ENCODE measurements at regions not wholly inside any gene's neighbourhood (a gene's known extent, or its start where the extent isn't known, plus 50 kb on each side); places are given as distances from the start of the nearest gene placed in this dataset.
A peak's percentile ranks its signal among the peaks of the same experiment; 100 is the strongest.
"Not testable (repeated sequence)": the region's sequence is repeated elsewhere in the genome, so short reads cannot be mapped to it uniquely, and the experiment has no call there.

- Histone ChIP-seq H2AFZ (ENCODE audit: low read depth, low read length) (no peak overlapping the region), H4K8ac (ENCODE audit: low read length) (no peak overlapping the region), H3K14ac (ENCODE audit: low read length in 2 of 2) (no peak overlapping the region), H3K4me1 (ENCODE audit: control insufficient read depth, insufficient read depth, low read depth, low read length) (no peaks in the 10 kb centered on the region), H3K4ac (ENCODE audit: low read depth in 1 of 2, low read length in 2 of 2) (no peak overlapping the region), H3K36me3 (ENCODE audit: control insufficient read depth in 1 of 2, insufficient read depth in 2 of 2, low read depth in 1 of 2, low read length in 2 of 2) (no peaks in the 10 kb centered on the region), H2BK5ac (ENCODE audit: low read depth, low read length, poor library complexity, severe bottlenecking) (no peak overlapping the region), H3K27me3 (ENCODE audit: control insufficient read depth in 1 of 2, insufficient read depth in 1 of 2, low read length in 2 of 2) (no peaks in the 10 kb centered on the region), H2AK5ac (ENCODE audit: low read length, severe bottlenecking) (no peak overlapping the region), H3K18ac (ENCODE audit: low read depth in 1 of 2, low read length in 2 of 2) (no peak overlapping the region), H3K9me3 (ENCODE audit: control insufficient read depth, low read length) (peaks cover 4% of the 10 kb centered on the region), H2BK120ac (ENCODE audit: low read depth, low read length) (no peak overlapping the region), H2BK12ac (ENCODE audit: low read length in 2 of 2) (no peak overlapping the region), H3K79me1 (replicated peaks; ENCODE audit: low read length, poor library complexity, severe bottlenecking) (no peaks in the 10 kb centered on the region), H3K9ac (ENCODE audit: low read length) (no peak overlapping the region), H2BK15ac (ENCODE audit: low read depth, poor library complexity, severe bottlenecking) (no peak overlapping the region), H3K4me2 (ENCODE audit: low read length, poor library complexity, severe bottlenecking) (no peak overlapping the region), H3K27ac (ENCODE audit: low read length, poor library complexity, severe bottlenecking) (no peak overlapping the region), H3K4me3 (ENCODE audit: insufficient read depth in 1 of 2, low read depth in 1 of 2, low read length in 2 of 2) (no peak overlapping the region), H3K23ac (ENCODE audit: low read length in 2 of 2) (no peak overlapping the region), H4K91ac (ENCODE audit: low read length) (no peak overlapping the region)
- DNase-seq, result no peak
Measured at GRCh38 chr3:152644478-152644877, 190.5 kb upstream of the P2RY1 start.

GRCh38 chr3:152646004-152646403, 188.9 kb upstream of the P2RY1 start:
- H2BK120ac ChIP-seq (ENCODE audit: low read depth, low read length), result no peak overlapping the region
- no peak overlapping the region for H3K9ac ChIP-seq (ENCODE audit: low read length)
- no peak overlapping the region for H4K8ac ChIP-seq (ENCODE audit: low read length)
- no peak overlapping the region for H3K14ac ChIP-seq (ENCODE audit: low read length in 2 of 2)
- no peak overlapping the region for H2BK15ac ChIP-seq (ENCODE audit: low read depth, poor library complexity, severe bottlenecking)
- H2BK5ac ChIP-seq (ENCODE audit: low read depth, low read length, poor library complexity, severe bottlenecking), result no peak overlapping the region
- H3K23ac ChIP-seq (ENCODE audit: low read length in 2 of 2), result no peak overlapping the region
- H3K4me1 ChIP-seq (ENCODE audit: control insufficient read depth, insufficient read depth, low read depth, low read length), result no peaks in the 10 kb centered on the region
- H2AK5ac ChIP-seq (ENCODE audit: low read length, severe bottlenecking), result no peak overlapping the region
- no peaks in the 10 kb centered on the region for H3K27me3 ChIP-seq (ENCODE audit: control insufficient read depth in 1 of 2, insufficient read depth in 1 of 2, low read length in 2 of 2)
- no peak overlapping the region for H3K18ac ChIP-seq (ENCODE audit: low read depth in 1 of 2, low read length in 2 of 2)
- H3K36me3 ChIP-seq (ENCODE audit: control insufficient read depth in 1 of 2, insufficient read depth in 2 of 2, low read depth in 1 of 2, low read length in 2 of 2), result no peaks in the 10 kb centered on the region
- no peak overlapping the region for H2AFZ ChIP-seq (ENCODE audit: low read depth, low read length)
- no peak overlapping the region for H3K4me2 ChIP-seq (ENCODE audit: low read length, poor library complexity, severe bottlenecking)
- no peak overlapping the region for H3K27ac ChIP-seq (ENCODE audit: low read length, poor library complexity, severe bottlenecking)
- peaks cover 4% of the 10 kb centered on the region for H3K9me3 ChIP-seq (ENCODE audit: control insufficient read depth, low read length)
- no peaks in the 10 kb centered on the region for H3K79me1 ChIP-seq (replicated peaks; ENCODE audit: low read length, poor library complexity, severe bottlenecking)
- no peak overlapping the region for H3K4me3 ChIP-seq (ENCODE audit: insufficient read depth in 1 of 2, low read depth in 1 of 2, low read length in 2 of 2)
- 88% methylated on average over 4 of the region's 4 CpGs for WGBS
- no peak overlapping the region for H4K91ac ChIP-seq (ENCODE audit: low read length)
- no peak overlapping the region for H3K4ac ChIP-seq (ENCODE audit: low read depth in 1 of 2, low read length in 2 of 2)
- DNase-seq, result no peak
- H2BK12ac ChIP-seq (ENCODE audit: low read length in 2 of 2), result no peak overlapping the region

DNA sequence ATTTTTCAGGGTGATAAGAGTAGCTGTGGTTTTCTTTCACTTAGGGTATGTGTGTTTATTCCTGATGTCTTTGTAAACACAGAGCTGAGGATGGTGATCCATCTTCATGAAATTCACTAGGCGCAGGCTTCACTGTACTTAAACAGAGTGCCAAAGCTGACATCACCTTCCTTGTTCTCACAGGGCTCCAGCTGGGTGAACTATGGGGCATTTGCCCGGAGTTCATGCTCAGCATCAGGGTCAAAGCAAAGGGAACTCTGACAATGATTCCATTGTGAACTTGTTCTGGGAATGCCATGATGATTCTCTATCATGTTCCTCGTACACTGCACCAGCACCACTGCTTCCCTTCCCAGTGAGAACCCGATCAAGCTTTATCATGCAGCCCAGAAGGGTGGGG, 184.8 kb upstream of the P2RY1 start:
- peak overlapping the region in 1 of 2 experiments; percentile 39 for H3K14ac ChIP-seq (ENCODE audit: low read length in 2 of 2)
- no peak overlapping the region for H3K9ac ChIP-seq (ENCODE audit: low read length)
- 75% methylated on average over 2 of the region's 4 CpGs for WGBS
- no peak overlapping the region for H3K4me3 ChIP-seq (ENCODE audit: insufficient read depth in 1 of 2, low read depth in 1 of 2, low read length in 2 of 2)
- H3K23ac ChIP-seq (ENCODE audit: low read length in 2 of 2), result no peak overlapping the region
- H3K9me3 ChIP-seq (ENCODE audit: control insufficient read depth, low read length), result peaks cover 2% of the 10 kb centered on the region
- peak overlapping the region in 1 of 2 experiments; percentile 12 for H3K4ac ChIP-seq (ENCODE audit: low read depth in 1 of 2, low read length in 2 of 2)
- no peaks in the 10 kb centered on the region for H3K36me3 ChIP-seq (ENCODE audit: control insufficient read depth in 1 of 2, insufficient read depth in 2 of 2, low read depth in 1 of 2, low read length in 2 of 2)
- H3K27ac ChIP-seq (ENCODE audit: low read length, poor library complexity, severe bottlenecking), result no peak overlapping the region
- H2BK15ac ChIP-seq (ENCODE audit: low read depth, poor library complexity, severe bottlenecking), result no peak overlapping the region
- H4K8ac ChIP-seq (ENCODE audit: low read length), result no peak overlapping the region
- H3K4me1 ChIP-seq (ENCODE audit: control insufficient read depth, insufficient read depth, low read depth, low read length), result no peaks in the 10 kb centered on the region
- H3K4me2 ChIP-seq (ENCODE audit: low read length, poor library complexity, severe bottlenecking), result no peak overlapping the region
- H2AK5ac ChIP-seq (ENCODE audit: low read length, severe bottlenecking), result no peak overlapping the region
- no peaks in the 10 kb centered on the region for H3K27me3 ChIP-seq (ENCODE audit: control insufficient read depth in 1 of 2, insufficient read depth in 1 of 2, low read length in 2 of 2)
- no peak overlapping the region for H2BK5ac ChIP-seq (ENCODE audit: low read depth, low read length, poor library complexity, severe bottlenecking)
- H4K91ac ChIP-seq (ENCODE audit: low read length), result peak overlapping the region; percentile 41
- peak overlapping the region in 1 of 2 experiments; percentile 47 for H2BK12ac ChIP-seq (ENCODE audit: low read length in 2 of 2)
- no peak overlapping the region for H2BK120ac ChIP-seq (ENCODE audit: low read depth, low read length)
- peak overlapping the region in 1 of 2 experiments; percentile 48 for H3K18ac ChIP-seq (ENCODE audit: low read depth in 1 of 2, low read length in 2 of 2)
- no peaks in the 10 kb centered on the region for H3K79me1 ChIP-seq (replicated peaks; ENCODE audit: low read length, poor library complexity, severe bottlenecking)
- DNase-seq, result peak; percentile 20
- H2AFZ ChIP-seq (ENCODE audit: low read depth, low read length), result no peak overlapping the region

- H3K4me1 ChIP-seq (ENCODE audit: control insufficient read depth, insufficient read depth, low read depth, low read length); H2AK5ac ChIP-seq (ENCODE audit: low read length, severe bottlenecking); H2BK5ac ChIP-seq (ENCODE audit: low read depth, low read length, poor library complexity, severe bottlenecking); DNase-seq; H3K14ac ChIP-seq (ENCODE audit: low read length in 2 of 2); H3K36me3 ChIP-seq (ENCODE audit: control insufficient read depth in 1 of 2, insufficient read depth in 2 of 2, low read depth in 1 of 2, low read length in 2 of 2); H4K91ac ChIP-seq (ENCODE audit: low read length); H3K4me3 ChIP-seq (ENCODE audit: insufficient read depth in 1 of 2, low read depth in 1 of 2, low read length in 2 of 2); H3K4me2 ChIP-seq (ENCODE audit: low read length, poor library complexity, severe bottlenecking); H3K9ac ChIP-seq (ENCODE audit: low read length); H4K8ac ChIP-seq (ENCODE audit: low read length); H2BK12ac ChIP-seq (ENCODE audit: low read length in 2 of 2); H3K27me3 ChIP-seq (ENCODE audit: control insufficient read depth in 1 of 2, insufficient read depth in 1 of 2, low read length in 2 of 2); H2AFZ ChIP-seq (ENCODE audit: low read depth, low read length); H2BK15ac ChIP-seq (ENCODE audit: low read depth, poor library complexity, severe bottlenecking); H3K23ac ChIP-seq (ENCODE audit: low read length in 2 of 2); H3K4ac ChIP-seq (ENCODE audit: low read depth in 1 of 2, low read length in 2 of 2); H3K27ac ChIP-seq (ENCODE audit: low read length, poor library complexity, severe bottlenecking); H3K18ac ChIP-seq (ENCODE audit: low read depth in 1 of 2, low read length in 2 of 2); H3K9me3 ChIP-seq (ENCODE audit: control insufficient read depth, low read length); H3K79me1 ChIP-seq (replicated peaks; ENCODE audit: low read length, poor library complexity, severe bottlenecking); H2BK120ac ChIP-seq (ENCODE audit: low read depth, low read length): not testable (repeated sequence)
- WGBS, result 99% methylated on average over 3 of the region's 4 CpGs
Measured at GRCh38 chr3:152650923-152651322, 184.0 kb upstream of the P2RY1 start.
